Fibroblast of lung (primary cell): ENCODE measurements at regions not wholly inside any gene's neighbourhood (a gene's known extent, or its start where the extent isn't known, plus 50 kb on each side); places are given as distances from the start of the nearest gene placed in this dataset.
"Not testable (repeated sequence)": the region's sequence is repeated elsewhere in the genome, so short reads cannot be mapped to it uniquely, and the experiment has no call there.

Experiments
- DNase-seq, 2 donors: peaks; one replicate each; pipeline versions ENCODE4 v3.0.0 to v3.0.0-alpha.2; 2010; ENCODE audit warnings: low read depth in 2 of 2
- H2AFZ ChIP-seq: 2 replicates; pipeline ENCODE4 v1.5.1; 2012; ENCODE audit warnings: low read length, control low read depth, inconsistent platforms
- H3K27ac ChIP-seq: 2 replicates; pipeline ENCODE4 v1.5.1; 2011; ENCODE audit warnings: low read length, control low read depth; ENCODE audit not compliant: insufficient read depth
- H3K27me3 ChIP-seq: 2 replicates; pipeline ENCODE4 v1.5.1; 2011; ENCODE audit warnings: mild to moderate bottlenecking, low read length; ENCODE audit not compliant: control insufficient read depth, insufficient read depth
- H3K36me3 ChIP-seq: 2 replicates; pipeline ENCODE4 v1.5.1; 2011; ENCODE audit warnings: low read length; ENCODE audit not compliant: control insufficient read depth, insufficient read depth
- H3K4me1 ChIP-seq: 2 replicates; pipeline ENCODE4 v1.5.1; 2011; ENCODE audit warnings: low read length; ENCODE audit not compliant: control insufficient read depth, insufficient read depth; ENCODE audit errors: extremely low read depth
- H3K4me2 ChIP-seq: 2 replicates; pipeline ENCODE4 v1.5.1; 2011; ENCODE audit warnings: low read length, control low read depth; ENCODE audit not compliant: insufficient read depth; ENCODE audit errors: extremely low read depth
- H3K4me3 ChIP-seq, 4 experiments: fragments of 200-600 bp in 1 of 4; sonication (generic) in 1 of 4; replicated peaks in 1 of 4; 2 replicates each; pipeline ENCODE4 v1.5.1; 2011 to 2016; ENCODE audit warnings: low read length in 4 of 4, low read depth in 3 of 4, mild to moderate bottlenecking in 3 of 4, control low read depth in 2 of 4, inconsistent platforms in 1 of 4, mixed read lengths in 1 of 4; ENCODE audit not compliant: insufficient read depth in 1 of 4; ENCODE audit errors: control extremely low read depth in 1 of 4
- H3K79me2 ChIP-seq: 2 replicates; pipeline ENCODE4 v1.5.1; 2012; ENCODE audit warnings: mild to moderate bottlenecking, low read length, inconsistent platforms; ENCODE audit not compliant: control insufficient read depth, insufficient read depth
- H3K9ac ChIP-seq: 2 replicates; pipeline ENCODE4 v1.5.1; 2011; ENCODE audit warnings: mild to moderate bottlenecking, low read length, control low read depth; ENCODE audit not compliant: insufficient read depth
- H3K9me3 ChIP-seq: 2 replicates; pipeline ENCODE4 v1.5.1; 2012; ENCODE audit warnings: low read depth, low read length; ENCODE audit not compliant: control insufficient read depth, insufficient read depth
- H4K20me1 ChIP-seq: 2 replicates; pipeline ENCODE4 v1.5.1; 2011; ENCODE audit warnings: low read length; ENCODE audit not compliant: control insufficient read depth, insufficient read depth; ENCODE audit errors: extremely low read depth
- EZH2 ChIP-seq: IDR thresholded peaks from 2 replicates; pipeline ENCODE4 v1.5.1; 2012; ENCODE audit warnings: low read length, control low read depth, mild to moderate bottlenecking; ENCODE audit errors: missing control alignments
- TF ChIP-seq, protein P1 (sequence below), 2 donors: IDR thresholded peaks in 1 of 2; conservative IDR thresholded peaks in 1 of 2; 1 replicate in 1 of 2; 2 replicates in 1 of 2; pipeline ENCODE4 v1.5.1; 2011 to 2012; ENCODE audit warnings: low read length in 2 of 2, control low read depth in 1 of 2, inconsistent platforms in 1 of 2, low read depth in 1 of 2, mild to moderate bottlenecking in 1 of 2

DNA sequence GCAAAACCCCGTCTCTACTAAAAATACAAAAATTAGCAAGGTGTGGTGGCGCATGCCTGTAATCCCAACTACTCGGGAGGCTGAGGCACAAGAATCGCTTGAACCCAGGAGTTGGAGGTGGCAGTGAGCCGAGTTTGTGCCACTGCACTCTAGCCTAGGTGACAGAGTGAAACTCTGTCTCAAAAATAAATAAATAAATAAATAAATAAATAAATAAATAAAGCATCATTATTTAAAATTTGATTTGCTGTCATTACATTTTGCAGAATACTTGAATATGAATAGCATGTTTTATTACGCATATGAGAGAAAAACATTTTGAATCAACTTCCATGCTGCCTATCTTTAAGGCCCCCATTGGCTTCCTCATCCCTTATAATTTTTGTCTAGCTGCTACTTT, 53.4 kb upstream of the MED14 start:
- H3K9me3 ChIP-seq, H2AFZ ChIP-seq, H3K4me2 ChIP-seq, H3K9ac ChIP-seq, H3K27ac ChIP-seq, H3K4me3 ChIP-seq, H4K20me1 ChIP-seq, H3K79me2 ChIP-seq, H3K27me3 ChIP-seq, H3K36me3 ChIP-seq, DNase-seq, H3K4me1 ChIP-seq: not testable (repeated sequence)

- Histone ChIP-seq H2AFZ (no peak overlapping the region), H3K36me3 (no peaks in the 10 kb centered on the region), H3K9ac (no peak overlapping the region), H3K4me2 (no peak overlapping the region), H3K27me3 (no peaks in the 10 kb centered on the region), H3K79me2 (no peaks in the 10 kb centered on the region), H4K20me1 (no peaks in the 10 kb centered on the region), H3K4me3 (no peak overlapping the region), H3K4me1 (no peaks in the 10 kb centered on the region), H3K27ac (no peak overlapping the region), H3K9me3 (no peaks in the 10 kb centered on the region)
- DNase-seq = no peak
- no peak for TF ChIP-seq EZH2
- TF ChIP-seq, protein P1, sequence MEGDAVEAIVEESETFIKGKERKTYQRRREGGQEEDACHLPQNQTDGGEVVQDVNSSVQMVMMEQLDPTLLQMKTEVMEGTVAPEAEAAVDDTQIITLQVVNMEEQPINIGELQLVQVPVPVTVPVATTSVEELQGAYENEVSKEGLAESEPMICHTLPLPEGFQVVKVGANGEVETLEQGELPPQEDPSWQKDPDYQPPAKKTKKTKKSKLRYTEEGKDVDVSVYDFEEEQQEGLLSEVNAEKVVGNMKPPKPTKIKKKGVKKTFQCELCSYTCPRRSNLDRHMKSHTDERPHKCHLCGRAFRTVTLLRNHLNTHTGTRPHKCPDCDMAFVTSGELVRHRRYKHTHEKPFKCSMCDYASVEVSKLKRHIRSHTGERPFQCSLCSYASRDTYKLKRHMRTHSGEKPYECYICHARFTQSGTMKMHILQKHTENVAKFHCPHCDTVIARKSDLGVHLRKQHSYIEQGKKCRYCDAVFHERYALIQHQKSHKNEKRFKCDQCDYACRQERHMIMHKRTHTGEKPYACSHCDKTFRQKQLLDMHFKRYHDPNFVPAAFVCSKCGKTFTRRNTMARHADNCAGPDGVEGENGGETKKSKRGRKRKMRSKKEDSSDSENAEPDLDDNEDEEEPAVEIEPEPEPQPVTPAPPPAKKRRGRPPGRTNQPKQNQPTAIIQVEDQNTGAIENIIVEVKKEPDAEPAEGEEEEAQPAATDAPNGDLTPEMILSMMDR (conservative IDR thresholded peaks at IDR 0.05 in 1 of 2, IDR thresholded peaks at IDR 0.05 in 1 of 2; ENCODE audit: low read depth in 1 of 2, low read length in 2 of 2) = no peak
These were observed 57.1 kb upstream of the MED14 start for GRCh38 chrX:40792433-40792832.

DNA sequence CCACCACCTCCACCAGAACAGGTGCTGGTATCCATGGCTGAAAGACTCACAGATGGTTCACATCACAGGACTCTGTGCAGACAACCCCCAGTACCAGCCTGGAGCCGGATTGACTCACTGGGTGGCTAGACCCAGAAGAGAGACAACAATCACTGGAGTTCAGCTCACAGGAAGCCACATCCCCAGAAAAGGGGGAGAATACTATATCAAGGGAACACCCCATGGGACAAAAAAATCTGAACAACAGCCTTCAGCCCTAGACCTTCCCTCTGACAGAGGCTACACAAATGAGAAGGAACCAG, 59.4 kb upstream of the MED14 start:
- H3K27me3 ChIP-seq, H3K4me3 ChIP-seq, H3K36me3 ChIP-seq, H3K4me1 ChIP-seq, H3K4me2 ChIP-seq, H4K20me1 ChIP-seq, H3K9ac ChIP-seq, H3K9me3 ChIP-seq, H2AFZ ChIP-seq, H3K79me2 ChIP-seq: not testable (repeated sequence)
- peak in 1 of 2 donors; percentile 44 for DNase-seq
- peak overlapping the region; percentile 2 for H3K27ac ChIP-seq

GRCh38 chrX:40799745-40800144, 64.4 kb upstream of the MED14 start:
- H3K27ac ChIP-seq, H3K36me3 ChIP-seq, H4K20me1 ChIP-seq, H3K4me2 ChIP-seq, H3K9me3 ChIP-seq, H2AFZ ChIP-seq, H3K79me2 ChIP-seq, H3K27me3 ChIP-seq, H3K9ac ChIP-seq, DNase-seq, H3K4me3 ChIP-seq, H3K4me1 ChIP-seq: not testable (repeated sequence)
